Renal pelvis (tissue), 1 donor: ENCODE measurements at regions not wholly inside any gene's neighbourhood (a gene's known extent, or its start where the extent isn't known, plus 50 kb on each side); places are given as distances from the start of the nearest gene placed in this dataset.
"Not testable (repeated sequence)": the region's sequence is repeated elsewhere in the genome, so short reads cannot be mapped to it uniquely, and the experiment has no call there.

Experiments
- DNase-seq: peaks from one replicate; pipeline ENCODE4 v3.0.0-alpha.2; 2013

- no peak for DNase-seq
Observed at GRCh38 chr18:29862824-29863223, 1179.7 kb downstream of the DSC3 start.

GRCh38 chr18:29855637-29856036 lies 1186.9 kb downstream of the DSC3 start:
- DNase-seq = no peak

- no peak for DNase-seq
Observed at GRCh38 chr18:29853126-29853525, 1189.4 kb downstream of the DSC3 start.

DNA sequence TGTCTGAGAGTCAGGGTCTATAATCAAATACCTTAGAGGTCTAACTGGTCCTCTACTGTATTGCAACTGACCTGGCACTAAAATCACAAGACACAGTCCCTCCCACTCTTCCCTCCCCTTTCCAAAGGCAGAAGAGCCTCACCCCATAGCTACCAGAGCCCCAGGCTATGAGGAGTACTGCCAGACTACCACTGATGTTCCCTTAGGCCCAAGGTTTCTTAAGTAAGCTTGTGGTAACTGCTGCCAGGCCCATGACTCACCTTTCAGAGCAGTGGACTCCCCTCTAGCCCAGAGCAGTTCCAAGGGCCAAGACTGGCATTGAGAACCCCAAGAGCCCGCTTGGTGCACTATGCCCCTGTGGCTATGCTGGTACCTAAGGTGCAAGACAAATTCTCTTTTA lies 1193.4 kb downstream of the DSC3 start:
- DNase-seq = no peak

DNA sequence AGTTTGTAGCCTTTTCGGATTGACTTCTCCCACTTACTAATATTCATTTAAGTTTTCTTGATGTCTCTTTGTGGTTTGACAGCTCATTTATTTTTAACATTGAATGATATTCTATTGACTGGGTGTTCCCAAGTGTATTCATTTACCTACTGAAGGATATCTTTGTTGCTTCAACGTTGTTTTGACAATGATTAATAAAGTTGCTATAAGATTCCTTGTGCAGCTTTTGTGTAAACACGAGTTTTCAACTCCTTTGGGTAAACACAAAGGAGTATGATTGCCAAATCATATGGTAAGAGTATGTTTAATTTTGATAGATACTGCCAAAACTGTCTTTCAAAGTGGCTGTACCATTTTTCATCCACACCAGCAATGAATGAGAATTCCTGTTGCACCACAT lies 1200.9 kb downstream of the DSC3 start:
- no peak for DNase-seq

- no peak for DNase-seq
Observed at GRCh38 chr18:29840089-29840488, 1202.5 kb downstream of the DSC3 start.

GRCh38 chr18:29838961-29839360 lies 1203.6 kb downstream of the DSC3 start:
- DNase-seq = not testable (repeated sequence)

GRCh38 chr18:29838556-29838955 lies 1204.0 kb downstream of the DSC3 start:
- no peak for DNase-seq

DNA sequence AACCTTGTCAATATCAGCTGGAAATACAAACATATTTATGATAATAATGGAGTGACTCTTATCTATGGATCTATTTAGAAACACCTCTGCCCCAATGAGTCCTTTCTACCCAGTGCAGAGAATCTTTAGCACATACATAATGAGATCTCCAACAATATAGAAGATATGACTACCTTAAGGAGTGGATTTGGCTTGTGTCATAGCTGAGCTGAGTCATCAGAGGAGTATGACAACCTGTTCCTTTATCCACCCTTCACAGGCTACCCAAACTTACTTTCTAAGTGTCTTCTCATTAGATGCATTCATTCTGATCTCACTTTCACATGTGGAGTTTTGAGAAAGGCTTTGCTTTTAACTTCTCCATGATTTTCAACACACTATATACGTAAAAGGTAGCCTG lies 1218.9 kb downstream of the DSC3 start:
- DNase-seq = no peak

GRCh38 chr18:29821544-29821943 lies 1221.0 kb downstream of the DSC3 start:
- no peak for DNase-seq

DNA sequence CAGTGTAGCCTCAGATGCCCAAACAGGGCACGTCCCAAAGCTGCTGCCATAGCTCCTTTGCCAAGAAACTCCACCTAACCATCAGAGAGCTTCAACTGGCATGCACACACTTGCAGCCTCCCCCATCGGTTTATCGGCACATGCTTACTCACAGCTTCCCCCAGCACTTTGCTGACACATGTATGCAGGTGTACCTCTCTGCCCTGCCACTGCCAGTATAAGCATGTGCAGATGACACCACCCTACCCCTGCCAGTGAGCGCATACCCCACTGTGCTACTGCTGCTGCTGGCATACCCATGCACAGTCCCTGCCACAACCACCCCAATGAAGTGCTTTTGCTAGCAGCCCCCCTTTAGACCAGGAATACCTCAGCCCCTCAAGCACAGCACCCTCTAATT lies 1231.0 kb downstream of the DSC3 start:
- DNase-seq = no peak

GRCh38 chr18:29780816-29781215 lies 1261.7 kb downstream of the DSC3 start:
- no peak for DNase-seq

DNA sequence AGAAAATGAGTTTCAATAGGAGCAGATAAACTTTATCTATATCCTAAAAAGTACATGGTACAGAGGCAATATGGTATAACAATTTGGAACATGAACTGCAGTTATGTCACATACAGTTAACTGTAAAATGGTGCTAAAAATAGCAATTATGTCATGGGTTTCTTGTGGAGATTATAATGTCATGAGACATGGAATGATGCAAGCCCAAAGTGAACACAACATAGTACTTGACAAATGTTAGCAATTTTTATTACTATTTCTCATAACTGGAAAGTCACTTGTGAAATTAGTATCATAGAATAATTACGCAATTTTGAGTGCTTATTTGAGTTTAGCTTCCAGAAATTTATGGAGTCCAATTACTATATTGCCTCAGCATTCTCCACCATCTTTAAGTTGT lies 1263.4 kb downstream of the DSC3 start:
- no peak for DNase-seq

DNA sequence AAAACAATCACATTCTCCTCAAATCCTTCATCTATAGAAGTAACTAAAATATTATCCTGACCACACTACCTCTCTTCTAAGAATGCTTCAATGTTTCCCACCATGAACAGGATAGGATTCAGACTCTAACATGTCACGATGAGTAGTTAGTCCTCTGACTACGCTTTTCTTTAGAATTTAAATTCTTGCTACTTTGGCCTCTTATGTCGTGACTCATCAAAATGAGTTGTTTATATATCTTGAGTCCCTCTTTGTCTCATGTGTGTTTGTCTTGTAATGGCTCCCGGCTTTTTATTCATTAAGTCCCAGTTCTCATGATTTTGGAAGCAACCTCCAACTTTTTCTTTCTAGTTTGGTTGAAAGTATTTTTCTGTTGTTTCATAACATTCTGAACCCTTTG lies 1289.2 kb downstream of the DSC3 start:
- DNase-seq = no peak

DNA sequence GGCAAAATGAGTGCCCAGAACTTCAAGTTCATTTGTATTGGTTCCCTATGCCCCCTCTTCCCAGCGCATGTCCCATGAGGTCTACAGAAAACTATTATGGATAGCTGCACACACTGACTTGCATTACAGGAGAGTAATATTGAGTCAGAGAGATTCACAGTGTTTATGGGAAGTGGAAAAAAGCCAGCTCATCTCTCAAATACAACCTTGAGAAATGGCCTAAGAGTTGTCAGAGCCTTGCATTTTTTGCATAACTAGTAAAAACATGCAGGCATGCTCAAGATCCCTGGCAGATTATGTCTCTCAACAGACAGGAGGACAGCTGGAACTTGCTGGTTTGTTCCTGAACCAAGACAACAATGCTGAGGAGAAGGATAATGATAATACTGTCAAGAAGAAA lies 1292.8 kb downstream of the DSC3 start:
- no peak for DNase-seq

- DNase-seq = no peak
Observed at GRCh38 chr18:29741461-29741860, 1301.1 kb downstream of the DSC3 start.

DNA sequence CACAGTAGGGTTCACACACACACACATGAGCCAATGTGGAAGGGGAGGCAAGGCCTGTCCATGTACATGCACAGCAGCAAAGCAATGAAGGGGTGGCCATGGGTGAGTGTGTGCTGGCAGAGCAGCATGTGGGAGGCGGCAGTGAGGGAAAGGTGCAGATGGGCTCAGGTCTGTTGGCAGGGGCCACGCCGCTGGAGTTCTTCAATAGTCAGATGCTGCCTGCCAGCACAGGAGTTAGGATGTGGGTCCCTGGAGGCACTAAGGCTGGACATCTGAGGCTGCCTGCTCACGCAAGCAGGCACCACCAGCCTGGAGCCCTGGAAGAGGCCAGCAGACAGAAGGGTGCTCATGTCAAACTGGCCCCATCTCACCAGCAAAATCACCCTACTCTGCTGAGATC lies 1304.9 kb downstream of the DSC3 start:
- DNase-seq = no peak

- DNase-seq = no peak
Observed at GRCh38 chr18:29737190-29737589, 1305.4 kb downstream of the DSC3 start.

- DNase-seq = no peak
Observed at GRCh38 chr18:29730073-29730472, 1312.5 kb downstream of the DSC3 start.

DNA sequence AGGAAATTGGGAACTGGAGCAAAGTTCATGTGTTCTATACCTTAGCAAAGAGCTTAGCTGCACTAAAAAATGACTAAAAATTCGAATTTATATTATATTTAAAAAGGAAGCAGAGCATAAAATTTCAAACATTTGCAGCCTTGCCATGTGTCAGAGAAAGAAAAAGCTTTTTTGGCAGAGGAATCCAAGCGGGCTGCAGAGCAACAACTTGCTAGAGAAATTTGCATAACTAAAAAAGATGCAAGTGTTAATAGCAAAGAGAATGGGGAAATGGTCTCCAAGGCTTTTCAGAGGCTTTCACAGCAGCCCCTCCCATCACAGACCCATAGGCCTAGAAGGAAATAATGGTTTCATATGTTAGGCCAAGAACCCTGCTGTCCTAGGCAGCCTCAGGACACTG lies 1315.9 kb downstream of the DSC3 start:
- no peak for DNase-seq

- DNase-seq = not testable (repeated sequence)
Observed at GRCh38 chr18:29723486-29723885, 1319.1 kb downstream of the DSC3 start.

GRCh38 chr18:29715960-29716359 lies 1326.6 kb downstream of the DSC3 start:
- DNase-seq = not testable (repeated sequence)

- DNase-seq = no peak
Observed at GRCh38 chr18:29712785-29713184, 1329.8 kb downstream of the DSC3 start.

DNA sequence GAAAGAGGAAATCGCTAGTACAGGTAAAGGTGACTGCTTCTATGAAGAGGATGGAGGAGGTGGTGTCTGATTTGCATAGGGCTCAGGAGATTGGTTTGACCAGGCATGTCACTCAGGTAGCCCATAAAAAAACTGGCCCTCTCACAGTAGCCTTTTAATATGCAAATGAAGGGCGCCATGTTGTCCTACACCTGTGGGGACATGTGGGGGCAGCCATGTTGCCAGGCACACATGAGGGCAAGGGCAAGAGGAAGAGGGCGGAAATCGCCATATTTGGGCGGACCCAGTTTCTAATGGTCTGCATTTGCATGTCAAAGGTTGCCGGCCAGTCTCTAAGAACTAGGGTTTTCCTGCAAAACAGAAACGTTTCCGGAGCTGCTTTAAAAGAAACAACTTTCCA lies 1330.6 kb downstream of the DSC3 start:
- no peak for DNase-seq

- DNase-seq = no peak
Observed at GRCh38 chr18:29693334-29693733, 1349.2 kb downstream of the DSC3 start.
